Renal cortical epithelial cell (primary cell): ENCODE measurements at regions not wholly inside any gene's neighbourhood (a gene's known extent, or its start where the extent isn't known, plus 50 kb on each side); places are given as distances from the start of the nearest gene placed in this dataset.

ENCODE experiments used
- DNase-seq: peaks from one replicate; pipeline ENCODE4 v3.0.0-alpha.2; 2011; ENCODE audit warnings: low read depth

- no peak for DNase-seq
Measured at GRCh38 chr4:165667969-165668368, 205.1 kb upstream of the TLL1 start.

- peak; percentile 87 for DNase-seq
Measured at GRCh38 chr4:165668694-165669093, 204.3 kb upstream of the TLL1 start.

- no peak for DNase-seq
Measured at GRCh38 chr4:165677081-165677480, 196.0 kb upstream of the TLL1 start.

- no peak for DNase-seq
Measured at GRCh38 chr4:165678236-165678935, 194.7 kb upstream of the TLL1 start.

- no peak for DNase-seq
Measured at GRCh38 chr4:165678936-165679325, 194.1 kb upstream of the TLL1 start.

GRCh38 chr4:165680821-165681220 is 192.2 kb upstream of the TLL1 start:
- no peak for DNase-seq

GRCh38 chr4:165682611-165683010 is 190.4 kb upstream of the TLL1 start:
- no peak for DNase-seq

- DNase-seq = peak; percentile 75
Measured at GRCh38 chr4:165684177-165684805, 188.7 kb upstream of the TLL1 start.

GRCh38 chr4:165686756-165687155 is 186.3 kb upstream of the TLL1 start:
- no peak for DNase-seq

- no peak for DNase-seq
Measured at GRCh38 chr4:165689159-165689558, 183.9 kb upstream of the TLL1 start.

GRCh38 chr4:165692082-165692481 is 181.0 kb upstream of the TLL1 start:
- peak; percentile 84 for DNase-seq

- DNase-seq = no peak
Measured at GRCh38 chr4:165698272-165698671, 174.8 kb upstream of the TLL1 start.

GRCh38 chr4:165699055-165699454 is 174.0 kb upstream of the TLL1 start:
- no peak for DNase-seq

- DNase-seq = no peak
Measured at GRCh38 chr4:165700855-165701254, 172.2 kb upstream of the TLL1 start.

GRCh38 chr4:165707128-165707527 is 165.9 kb upstream of the TLL1 start:
- no peak for DNase-seq

GRCh38 chr4:165709516-165709915 is 163.5 kb upstream of the TLL1 start:
- no peak for DNase-seq

- peak; percentile 39 for DNase-seq
Measured at GRCh38 chr4:165709973-165710526, 163.0 kb upstream of the TLL1 start.

GRCh38 chr4:165711436-165711835 is 161.6 kb upstream of the TLL1 start:
- DNase-seq = no peak

GRCh38 chr4:165711912-165712311 is 161.1 kb upstream of the TLL1 start:
- no peak for DNase-seq

GRCh38 chr4:165714650-165715049 is 158.4 kb upstream of the TLL1 start:
- no peak for DNase-seq

- DNase-seq = peak; percentile 29
Measured at GRCh38 chr4:165715211-165715610, 157.8 kb upstream of the TLL1 start.

GRCh38 chr4:165715989-165716388 is 157.0 kb upstream of the TLL1 start:
- DNase-seq = peak; percentile 65

- DNase-seq = peak; percentile 21
Measured at GRCh38 chr4:165716472-165716871, 156.6 kb upstream of the TLL1 start.
